T-helper 2 cell treated with Interferon-gamma antibody and Interleukin-4, amounts not matched to agents 100 ng/mL and 5 ng/mL, for 36 hours (primary cell): ENCODE measurements at regions not wholly inside any gene's neighbourhood (a gene's known extent, or its start where the extent isn't known, plus 50 kb on each side); places are given as distances from the start of the nearest gene placed in this dataset.

Source experiments
- intact Hi-C: fragments of 100-400 bp; cut with micrococcal nuclease; formaldehyde crosslinking; loops from one replicate; pipeline ENCODE4 v1.15.1; 2023

DNA sequence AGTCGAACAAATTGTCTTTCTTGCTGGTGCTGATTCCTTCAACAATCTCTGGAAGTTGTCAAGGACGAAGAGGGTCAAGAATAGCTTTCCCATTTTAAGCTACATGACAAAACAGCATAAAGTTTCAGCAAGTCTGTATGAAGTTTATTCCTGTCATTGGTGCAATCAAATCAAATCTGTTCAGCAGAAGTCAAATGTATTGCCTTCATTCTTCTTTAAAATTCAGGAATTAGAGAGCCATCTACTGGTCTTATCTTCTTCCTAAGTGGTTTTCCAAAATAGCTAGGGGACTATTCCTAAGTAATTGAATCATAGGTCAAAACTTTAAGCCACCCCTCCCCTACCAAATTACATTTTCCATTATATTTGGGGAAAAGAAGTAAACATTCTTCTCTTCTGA, 990.2 kb downstream of the GALC start:
- intact Hi-C loops, result no loop called here

DNA sequence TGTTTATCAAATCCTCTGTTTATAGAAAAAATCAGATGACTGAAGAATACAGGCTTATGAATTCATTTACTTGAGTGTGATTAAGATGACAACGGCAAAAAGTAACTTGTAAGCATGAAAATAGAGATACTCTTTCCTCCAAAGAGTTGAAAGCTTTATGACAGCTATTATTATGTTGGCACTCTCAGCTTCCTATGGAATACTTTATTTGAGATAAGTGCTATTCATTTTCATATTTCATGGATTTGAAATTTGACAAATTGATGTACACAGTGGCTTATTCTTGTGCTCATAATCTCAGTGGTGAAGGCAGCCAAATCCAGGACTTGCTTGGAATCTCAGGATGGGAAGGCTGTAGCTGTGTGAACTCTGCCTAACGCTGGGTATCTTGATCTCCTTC, 991.6 kb downstream of the GALC start:
- intact Hi-C loops, result no loop called here

DNA sequence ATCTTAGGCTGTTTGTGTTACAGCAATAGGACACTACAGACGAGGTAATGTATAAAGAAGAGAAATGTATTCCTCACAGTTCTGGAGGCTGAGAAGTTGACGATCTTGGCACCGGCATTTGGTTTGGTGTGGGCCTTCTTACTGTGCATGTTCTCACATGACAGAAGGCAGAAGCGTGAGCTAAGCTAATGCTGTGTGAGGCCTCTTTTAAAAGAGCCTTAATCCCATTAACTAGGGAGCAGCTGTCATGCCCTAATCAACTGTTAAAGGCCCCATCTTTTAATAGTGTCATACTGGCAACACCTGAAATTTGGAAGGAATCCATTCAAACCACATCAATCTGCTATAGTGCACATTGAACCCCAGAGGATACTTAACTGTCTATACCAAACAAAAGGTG, 992.9 kb downstream of the GALC start:
- intact Hi-C loops, result no loop called here

DNA sequence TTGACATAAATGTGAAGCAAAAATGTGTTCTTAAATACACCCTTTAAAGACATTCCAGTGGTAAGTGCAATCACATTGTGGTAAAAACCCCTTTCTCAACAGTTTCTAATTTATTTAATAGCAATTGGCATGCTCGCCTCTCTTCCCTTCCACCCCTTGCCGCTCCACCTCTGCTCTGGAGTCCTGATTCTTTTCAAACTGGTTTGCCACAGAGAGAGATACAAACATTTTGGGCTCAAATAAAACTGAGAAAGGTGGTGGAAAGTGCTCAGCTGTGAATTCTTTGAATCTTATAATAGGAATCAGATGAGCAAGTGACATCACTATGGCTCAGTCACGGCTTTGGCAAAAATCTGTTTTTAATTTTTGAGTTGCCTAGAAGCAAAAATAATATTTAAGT, 993.9 kb downstream of the GALC start:
- intact Hi-C loops, result no loop called here

DNA sequence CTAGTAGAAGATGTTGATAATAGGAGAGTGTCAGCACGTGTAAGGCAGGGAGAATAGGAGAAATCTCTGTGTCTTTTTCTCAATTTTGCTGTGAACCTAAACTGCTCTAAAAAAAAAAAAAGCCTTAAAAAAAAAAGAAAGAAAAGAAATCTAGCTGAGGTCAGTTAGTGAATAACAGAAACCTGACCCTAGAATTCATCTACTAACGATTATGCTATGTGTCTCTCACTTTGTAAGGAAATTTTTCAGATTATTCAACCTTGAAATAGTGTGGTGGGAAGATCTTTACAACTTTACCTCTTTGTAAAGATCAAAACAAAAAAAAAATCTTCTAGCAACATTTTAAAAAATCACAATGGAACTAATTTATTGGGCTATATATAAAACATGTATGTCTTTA, 995.7 kb downstream of the GALC start:
- intact Hi-C loops, result no loop called here

DNA sequence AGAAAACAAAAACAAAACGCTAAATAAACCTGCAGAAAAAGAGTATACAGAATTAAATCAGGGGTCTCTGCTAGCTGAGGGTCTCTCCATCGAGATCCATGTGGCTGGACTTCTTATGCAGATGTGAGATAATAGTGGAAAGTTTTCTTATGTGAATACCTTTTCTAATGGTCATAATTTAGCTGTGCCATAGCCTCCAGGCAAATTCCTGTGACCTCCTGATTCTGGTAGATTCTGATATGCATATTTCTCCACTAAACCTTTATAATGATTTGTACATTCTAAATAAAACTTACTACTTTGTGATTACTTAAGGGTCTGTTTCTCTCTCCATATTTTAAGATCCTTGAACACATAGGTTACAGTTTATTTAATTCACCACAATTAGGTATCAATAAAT, 1002.6 kb downstream of the GALC start:
- intact Hi-C loops, result no loop called here

DNA sequence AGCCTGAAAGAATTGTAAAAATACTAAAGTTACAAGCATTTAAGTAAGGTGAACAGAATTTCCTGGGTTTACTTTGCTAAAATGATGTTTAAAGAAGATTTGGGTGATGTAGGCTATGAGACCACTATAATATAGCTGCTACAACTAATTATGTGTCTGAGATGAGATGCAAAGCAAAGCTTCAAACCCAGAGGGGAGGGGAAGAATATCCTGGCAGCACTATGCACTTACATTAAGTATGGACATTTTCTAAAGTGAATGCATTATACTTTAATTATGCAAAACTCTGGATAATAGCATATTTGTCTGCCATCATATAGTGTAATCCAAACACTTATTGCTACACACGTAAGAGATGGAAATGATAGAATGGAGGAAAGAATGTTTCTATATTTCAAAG, 1003.7 kb downstream of the GALC start:
- intact Hi-C loops, result no loop called here

DNA sequence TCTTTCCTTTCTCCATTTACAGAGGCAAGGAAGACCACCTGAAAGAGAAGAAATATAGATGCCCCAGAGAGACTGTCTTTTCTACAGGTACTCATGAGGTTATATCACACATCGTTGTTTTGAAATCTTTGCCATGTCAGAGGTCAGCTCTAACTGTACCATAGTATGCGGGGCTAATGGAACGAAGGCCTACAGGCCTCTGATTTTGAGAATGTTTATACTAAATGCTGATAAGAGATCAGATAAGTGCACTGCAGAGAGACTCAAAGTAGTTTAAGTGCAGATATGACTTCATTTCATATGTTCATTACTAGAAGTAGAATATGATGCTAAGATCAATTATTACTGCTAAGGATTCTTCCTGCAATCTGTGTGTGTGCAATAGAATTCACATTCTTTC, 1005.0 kb downstream of the GALC start:
- intact Hi-C loops, result no loop called here

DNA sequence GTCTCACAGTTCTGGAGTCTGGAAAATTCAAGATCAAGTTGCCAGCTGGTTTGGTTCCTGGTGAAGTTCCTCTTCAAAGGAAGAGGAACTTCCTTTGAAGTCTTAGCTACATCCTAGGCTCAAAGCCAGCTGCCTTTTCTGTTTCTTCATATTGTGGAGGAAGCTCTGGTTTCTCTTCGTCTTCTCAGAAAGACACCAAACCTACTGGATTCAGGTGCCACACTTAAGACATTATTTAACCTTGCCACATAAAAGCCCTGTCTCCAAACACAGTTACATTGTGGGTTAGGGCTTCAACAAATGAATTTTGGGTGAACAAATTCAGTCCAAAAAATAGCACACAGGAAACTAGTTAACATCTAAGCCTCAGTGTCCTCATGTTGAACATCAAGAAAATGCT, 1019.8 kb downstream of the GALC start:
- intact Hi-C loops, result no loop called here

DNA sequence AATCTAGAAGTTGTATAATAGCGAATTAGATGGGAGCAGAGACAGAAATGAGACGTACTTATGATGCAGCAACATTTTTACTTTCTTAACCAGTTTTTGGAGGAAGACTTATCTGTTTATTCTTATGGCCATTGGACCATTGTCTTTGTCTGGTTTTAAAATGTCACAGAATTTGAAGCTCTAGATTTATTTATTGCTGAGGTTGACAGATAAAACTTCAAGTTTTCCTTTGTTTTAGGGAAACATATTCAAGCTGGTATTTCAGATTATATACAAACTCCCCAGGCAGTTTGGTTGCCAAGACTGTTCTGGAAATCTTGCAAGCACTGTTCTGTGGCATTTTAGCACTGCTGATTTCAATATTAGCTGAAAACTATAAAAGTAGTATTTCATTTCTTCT, 1021.7 kb downstream of the GALC start:
- intact Hi-C loops, result no loop called here

DNA sequence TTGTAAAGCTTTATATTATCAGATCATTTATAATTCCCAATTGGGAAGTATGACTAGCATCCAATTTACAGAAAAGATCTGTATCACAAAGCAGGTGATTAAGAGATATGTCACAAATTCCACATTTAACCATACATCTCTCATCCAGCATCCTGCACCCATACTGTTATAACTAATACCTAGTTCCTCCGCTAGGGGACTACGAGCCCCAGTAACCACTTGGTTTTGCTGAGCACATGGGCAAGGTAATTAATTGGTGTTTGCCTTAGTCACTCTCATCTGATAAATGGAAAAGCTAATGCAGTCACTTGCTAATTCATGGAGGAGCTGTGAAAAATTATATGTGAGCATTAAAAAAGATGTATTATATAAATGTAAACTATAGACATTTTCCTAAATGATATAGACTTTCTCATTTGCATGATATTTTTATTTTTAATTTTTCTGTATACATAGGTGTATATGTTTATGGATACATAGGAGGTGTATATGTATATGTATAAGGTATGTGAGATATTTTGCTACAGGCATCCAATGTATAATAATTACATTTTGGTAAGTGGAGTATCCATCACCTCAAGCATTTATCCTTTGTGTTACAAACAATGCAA, 1031.8 kb downstream of the GALC start:
- intact Hi-C loops, result no loop called here

DNA sequence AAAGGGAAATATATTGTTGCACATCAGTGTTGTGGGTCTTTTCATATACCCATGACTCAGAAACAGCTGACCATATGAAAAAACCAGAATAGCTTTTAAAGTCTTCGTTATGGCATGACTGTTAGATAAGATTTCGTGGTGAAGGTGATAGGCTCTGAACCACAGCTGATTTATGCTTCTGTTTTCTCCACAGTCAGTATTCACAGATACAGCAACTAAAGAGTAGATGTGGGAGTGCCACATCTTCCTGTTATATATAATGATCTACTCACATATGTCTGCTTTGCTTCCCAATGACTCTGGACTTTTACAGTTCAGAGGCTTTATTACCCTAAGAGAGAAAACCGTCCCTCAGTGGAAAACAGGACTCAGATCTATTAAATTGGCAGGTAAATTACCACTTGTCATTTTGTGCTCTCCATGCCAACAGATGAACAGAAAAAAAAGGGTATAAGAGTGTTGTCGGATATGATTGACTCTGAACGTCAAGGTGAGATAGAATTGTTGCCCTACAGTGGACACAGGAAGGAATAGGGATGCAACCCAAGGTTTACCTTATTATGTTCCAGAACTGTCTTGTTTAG, 1037.1 kb downstream of the GALC start:
- intact Hi-C loops, result no loop called here

DNA sequence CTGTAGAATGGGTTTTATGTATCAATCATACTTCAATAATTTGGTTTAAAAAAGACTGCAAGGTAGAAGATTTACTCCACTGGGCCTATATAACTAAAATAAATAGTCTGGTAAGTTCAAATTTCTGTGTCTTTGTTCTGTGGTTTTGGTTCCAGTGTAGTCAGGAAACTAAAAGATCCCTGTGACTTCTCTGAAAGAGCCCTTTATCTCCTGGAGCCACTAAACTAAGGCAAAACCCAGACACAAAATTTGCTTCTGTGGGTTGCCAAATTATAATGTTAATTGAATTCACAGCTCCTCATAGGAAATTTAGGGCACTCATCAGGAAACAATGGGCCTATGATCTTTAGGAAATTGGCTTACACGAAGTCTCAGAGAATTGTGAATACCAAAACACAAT, 1038.4 kb downstream of the GALC start:
- intact Hi-C loops, result no loop called here

DNA sequence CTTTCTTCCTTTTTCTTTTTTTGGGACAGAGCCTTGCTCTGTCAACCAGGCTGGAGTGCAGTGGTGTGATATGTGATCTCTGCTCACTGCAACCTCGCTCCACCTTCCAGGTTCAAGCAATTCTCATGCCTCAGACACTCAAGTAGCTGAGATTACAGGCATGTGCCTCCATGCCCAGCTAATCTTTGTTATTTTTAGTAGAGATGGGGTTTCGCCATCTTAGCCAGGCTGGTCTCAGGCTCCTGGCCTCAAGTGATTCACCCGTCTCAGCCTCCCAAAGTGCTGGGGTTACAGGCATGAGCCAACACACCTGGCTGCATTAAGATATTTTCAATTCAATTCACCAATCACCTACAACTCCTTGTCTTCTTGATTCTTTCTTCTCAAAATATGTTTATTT, 1046.5 kb downstream of the GALC start:
- intact Hi-C loops, result no loop called here

DNA sequence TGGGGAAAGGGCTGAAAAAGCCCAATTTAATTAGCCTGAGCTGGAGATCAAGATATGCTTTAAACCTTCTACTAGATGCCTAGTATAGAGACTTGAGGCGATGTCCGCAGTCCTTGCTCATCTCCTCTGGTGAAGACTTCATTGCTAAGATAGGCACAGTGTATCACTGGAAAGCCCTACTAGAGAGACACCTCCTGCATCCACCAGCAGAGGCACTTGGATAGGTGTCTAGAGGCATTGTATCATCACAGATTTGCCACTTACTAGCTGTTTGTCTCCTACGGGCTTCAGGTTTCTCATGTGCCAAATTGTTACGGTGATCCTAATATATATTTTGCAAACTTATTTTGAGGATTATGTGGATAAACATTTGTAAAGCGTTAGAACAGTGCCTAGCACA, 1048.5 kb downstream of the GALC start:
- intact Hi-C loops, result no loop called here

DNA sequence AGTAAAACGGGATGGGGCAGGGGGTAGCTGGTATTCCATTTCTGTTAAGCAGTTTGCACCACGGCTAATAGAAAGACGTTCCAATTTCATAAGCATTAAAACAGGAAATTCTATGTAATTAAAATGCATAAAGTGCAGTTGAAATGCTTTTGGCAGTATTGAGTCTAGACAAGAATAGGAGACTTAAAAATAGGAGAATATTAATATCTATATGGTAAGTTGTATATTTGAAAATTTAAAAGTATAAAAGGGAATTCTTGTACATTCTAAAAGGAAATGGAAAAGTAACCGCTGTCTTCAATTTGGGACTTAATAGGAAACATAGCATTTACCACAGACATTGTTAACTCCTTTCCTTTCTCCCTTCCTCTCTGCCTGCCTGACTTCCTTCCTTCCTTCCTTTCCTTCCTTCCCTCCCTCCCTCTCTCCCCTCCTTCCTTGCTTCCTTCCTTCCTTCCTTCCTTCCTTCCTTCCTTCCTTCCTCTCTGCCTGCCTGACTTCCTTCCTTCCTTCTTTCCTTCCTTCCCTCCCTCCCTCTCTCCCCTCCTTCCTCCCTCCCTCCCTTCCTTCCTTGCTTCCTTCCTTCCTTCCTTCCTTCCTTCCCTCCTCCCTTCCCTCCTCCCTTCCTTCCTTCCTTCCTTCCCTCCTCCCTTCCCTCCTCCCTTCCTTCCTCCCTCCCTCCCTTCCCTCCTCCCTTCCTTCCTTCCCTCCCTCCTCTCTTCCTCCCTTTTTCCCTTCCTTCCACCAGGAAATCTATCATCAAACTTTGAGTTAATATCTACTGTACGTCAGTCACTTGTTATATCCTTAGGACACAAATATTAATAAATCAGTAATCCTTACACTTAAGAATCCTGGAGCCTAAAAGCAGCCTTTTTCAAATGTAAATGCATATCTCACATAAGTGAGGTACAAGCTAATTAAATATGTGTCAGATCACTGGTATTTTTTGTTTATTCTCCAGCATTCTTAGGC, 1049.3 kb downstream of the GALC start:
- intact Hi-C loops, result no loop called here

DNA sequence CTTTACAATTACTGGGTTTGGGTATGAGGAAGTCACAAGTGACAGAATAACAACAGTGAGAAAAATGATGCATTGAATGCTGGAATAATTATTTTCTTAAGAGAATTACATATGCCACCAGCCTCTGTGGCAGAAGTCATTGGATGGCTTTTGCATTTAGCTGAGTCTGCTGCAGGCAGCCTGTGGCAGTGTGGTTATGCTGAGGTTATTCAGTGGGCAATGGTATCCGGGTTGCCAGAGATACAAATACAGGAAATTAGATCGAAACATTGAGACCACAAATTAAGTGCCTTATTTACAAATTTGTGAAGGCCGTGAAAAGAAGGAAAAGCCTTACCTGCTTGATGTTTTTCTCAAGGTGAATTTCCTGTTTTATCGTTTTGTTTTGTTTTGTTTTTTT, 1050.0 kb downstream of the GALC start:
- intact Hi-C loops, result no loop called here

DNA sequence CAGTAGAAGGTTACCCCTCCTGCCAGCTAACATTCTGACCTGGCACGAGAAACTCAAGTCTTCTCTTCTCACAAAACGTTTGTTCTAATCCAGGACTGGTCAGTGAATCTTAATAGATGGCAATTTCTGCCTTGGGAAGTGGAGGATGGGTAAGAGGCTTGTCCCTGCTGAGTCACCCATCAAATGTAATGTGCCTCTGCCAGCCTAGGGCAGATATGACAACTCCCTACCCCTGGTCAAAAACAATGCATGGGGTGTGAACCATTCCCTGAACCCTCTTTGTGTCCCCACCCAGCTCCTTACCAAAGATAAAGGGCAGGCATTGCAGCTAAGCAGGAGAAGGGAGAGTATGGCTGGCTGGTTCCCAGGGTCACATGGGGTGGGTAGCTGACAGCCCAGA, 1052.9 kb downstream of the GALC start:
- intact Hi-C loops, result no loop called here

DNA sequence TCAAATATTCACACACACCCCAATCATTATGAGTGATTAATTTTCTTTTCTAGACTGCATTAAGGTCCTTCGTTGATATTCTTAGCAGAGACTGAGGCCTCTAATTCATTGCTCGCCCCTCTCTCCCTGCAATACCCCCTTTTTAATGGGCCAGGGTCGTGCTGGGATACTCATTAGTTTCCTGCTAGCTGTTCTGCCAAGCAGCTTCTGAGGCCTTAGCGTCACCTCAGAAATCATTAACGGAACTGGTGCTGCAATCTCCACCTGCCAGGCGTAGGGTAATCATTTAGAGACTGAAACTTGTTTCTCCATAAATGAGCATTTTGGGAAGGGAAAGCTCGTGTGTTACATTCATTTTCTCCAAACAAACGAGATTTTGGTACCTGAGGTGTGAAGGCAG, 1054.7 kb downstream of the GALC start:
- intact Hi-C loops, result no loop called here

DNA sequence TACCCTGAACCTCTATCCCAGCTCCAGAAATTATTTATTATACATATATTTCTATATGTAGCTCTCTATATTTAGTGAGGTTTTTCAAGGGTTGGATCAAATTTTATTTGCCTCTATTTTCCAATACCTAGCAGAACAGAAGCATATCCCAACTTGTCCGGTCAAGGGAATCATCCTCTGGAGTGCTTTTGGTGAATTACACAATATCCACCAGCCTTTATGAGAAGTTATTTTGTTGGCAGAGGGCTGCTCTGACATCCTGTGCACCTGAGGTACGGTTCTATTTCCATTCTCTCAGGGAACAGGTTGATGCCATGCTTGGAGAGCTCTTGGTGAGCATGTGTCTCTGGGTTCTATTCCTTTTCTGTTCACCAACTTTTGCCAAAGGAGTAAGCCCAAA, 1056.4 kb downstream of the GALC start:
- intact Hi-C loops, result no loop called here

DNA sequence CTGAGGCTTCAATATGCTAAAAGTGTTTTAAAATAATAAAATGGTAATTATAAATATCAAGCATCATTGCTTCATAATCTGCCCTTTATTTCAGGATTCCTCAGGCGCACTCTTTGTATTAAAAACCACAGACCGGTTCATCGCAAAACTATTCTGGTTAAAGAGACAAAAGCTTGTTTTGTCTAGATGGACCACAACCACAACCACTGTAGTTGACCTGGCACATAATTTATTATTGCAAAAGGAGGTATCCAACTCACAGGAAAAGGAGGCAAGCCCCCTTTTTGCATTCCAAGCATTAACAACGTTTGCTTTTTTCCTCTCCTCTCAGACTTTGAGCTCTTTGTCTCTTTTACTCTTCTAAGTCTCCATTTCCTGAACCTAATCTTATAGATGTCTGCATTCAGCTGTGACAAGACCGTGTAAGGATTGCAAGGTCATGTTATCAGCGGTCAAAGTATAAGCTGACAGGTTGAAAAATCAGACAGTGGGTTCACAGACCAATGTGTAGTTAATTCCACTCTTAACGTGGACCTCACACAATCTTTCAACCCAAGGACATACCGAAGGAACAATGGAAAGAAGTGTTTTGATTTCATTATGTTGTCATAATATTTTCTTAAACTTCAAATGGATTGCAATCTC, 1057.6 kb downstream of the GALC start:
- intact Hi-C loops, result no loop called here

DNA sequence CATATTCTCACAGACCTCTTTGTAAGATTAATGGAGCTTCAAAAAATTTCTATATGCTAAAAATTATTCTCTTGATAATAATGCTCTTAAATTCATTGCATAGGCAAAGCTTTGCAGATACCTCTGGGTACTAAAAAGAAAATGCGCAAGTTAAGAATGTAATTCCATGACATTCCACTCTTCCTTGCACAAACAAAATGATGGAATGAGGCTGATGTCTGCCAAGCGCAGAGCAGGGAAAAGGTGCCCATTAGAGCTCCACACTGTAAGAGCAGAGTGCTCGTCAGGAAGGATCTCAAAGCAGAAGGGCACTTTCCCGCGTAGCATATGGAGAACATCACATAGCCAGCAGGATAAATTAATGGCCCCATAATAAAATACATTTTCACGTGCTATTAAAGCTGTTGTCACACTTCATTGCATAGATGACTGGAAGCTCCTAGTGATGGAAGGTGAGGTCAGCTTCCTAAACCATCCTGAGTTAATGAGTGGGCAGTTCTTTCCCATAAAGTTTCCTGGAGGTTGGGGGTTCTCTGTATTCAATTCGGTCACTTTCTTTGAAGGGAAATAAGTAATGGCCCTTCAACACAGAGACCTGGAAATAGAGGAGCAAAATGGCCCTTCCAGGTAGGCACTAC, 1058.9 kb downstream of the GALC start:
- intact Hi-C loops, result no loop called here
